ENCODE measurements at regions not wholly inside any gene's neighbourhood (a gene's known extent, or its start where the extent isn't known, plus 50 kb on each side); places are given as distances from the start of the nearest gene placed in this dataset.
"Not testable (repeated sequence)": the region's sequence is repeated elsewhere in the genome, so short reads cannot be mapped to it uniquely, and the experiment has no call there.

DNA sequence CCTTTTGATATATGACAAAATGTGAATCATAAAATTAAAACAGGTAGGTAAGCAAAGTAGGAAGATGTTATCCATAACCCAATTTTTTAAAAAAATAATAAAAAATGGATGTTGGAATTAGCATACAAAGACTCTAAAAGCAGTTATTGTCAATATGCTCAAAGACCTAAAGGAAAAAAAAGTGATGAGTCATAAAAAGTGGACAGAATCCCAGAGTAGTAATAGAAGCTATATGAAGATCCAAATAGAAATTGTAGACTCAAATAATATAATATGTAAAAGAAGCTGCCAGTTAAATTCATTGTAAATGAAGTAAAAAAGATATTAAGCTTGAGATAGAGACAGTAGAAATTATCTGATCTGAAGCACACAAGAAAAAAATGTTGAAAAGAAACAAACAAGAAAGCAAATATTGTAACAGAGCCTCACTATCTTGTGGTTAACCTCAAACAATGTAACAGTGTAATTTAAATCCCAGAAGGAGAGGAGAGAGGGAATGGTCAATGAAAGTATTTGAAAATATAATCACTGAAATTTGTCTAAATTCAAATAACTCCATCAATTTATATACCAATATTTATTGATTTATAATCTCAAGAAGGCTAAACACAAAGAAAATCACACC, 773.4 kb upstream of the RAG2 start:
- no peak for DNase-seq (ENCODE audit: low spot score)

- no peak for DNase-seq (ENCODE audit: low spot score)
Observed at GRCh38 chr11:37370817-37371216, 772.8 kb upstream of the RAG2 start.

- no peak for DNase-seq (ENCODE audit: low spot score)
Observed at GRCh38 chr11:37364246-37364839, 766.3 kb upstream of the RAG2 start.

- DNase-seq (ENCODE audit: low spot score), result no peak
Observed at GRCh38 chr11:37353192-37353591, 755.2 kb upstream of the RAG2 start.

DNA sequence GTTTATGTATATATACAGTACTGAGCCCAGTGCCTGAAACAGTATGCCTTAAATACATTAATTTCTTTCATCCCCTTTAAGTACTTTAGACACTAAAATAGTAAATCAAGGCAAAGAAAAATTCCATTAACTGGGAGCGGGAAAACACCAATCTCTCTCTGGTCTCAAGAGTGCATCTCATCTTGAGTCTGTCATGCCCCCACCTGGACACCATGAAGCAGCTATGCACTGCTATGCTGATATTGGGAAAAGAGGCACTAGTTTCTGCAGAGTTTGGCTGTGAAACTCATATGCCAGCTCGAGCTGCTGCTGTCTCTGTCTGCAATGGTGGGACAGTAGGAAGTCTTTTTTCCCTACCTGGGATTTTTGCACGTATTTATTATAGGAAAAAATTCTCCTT, 754.4 kb upstream of the RAG2 start:
- DNase-seq (ENCODE audit: low spot score), result no peak

DNA sequence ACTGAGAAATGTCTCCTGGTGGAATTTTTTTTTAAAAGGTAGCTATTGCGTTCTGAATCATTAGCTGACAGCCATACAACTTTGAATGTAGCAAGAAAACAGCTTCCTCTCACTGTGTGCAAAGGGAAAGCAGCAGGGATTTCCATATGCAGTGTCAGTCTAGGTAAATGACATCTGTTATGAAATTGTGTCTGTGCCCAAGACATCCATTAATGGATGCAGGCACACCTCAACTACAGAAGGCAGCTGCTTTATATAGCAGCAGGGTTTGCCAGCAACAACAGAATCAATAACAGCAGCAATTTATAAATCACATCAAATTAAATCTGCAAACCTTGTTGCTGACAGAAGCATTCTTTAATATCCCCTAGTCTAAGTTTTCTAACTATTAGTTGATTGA, 745.3 kb upstream of the RAG2 start:
- DNase-seq (ENCODE audit: low spot score), result no peak

DNA sequence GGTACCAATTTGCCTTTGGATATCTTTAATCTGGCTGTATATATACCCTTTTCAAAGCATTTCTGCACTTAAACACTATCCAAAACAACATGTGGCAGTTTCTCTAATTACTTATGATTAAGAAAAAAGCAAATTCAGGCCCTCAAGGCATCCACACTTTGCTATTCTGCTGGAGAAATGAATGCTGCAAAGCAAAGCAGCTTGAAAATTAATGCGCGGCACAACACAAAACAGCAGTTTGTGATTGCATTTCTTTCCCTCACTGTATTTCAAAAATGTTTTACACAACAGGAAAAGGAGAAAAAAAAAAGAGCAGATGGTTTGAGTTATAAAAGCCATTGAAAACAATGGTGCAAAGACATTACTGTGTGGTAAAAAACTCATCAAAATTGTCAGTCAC, 738.4 kb upstream of the RAG2 start:
- DNase-seq (ENCODE audit: low spot score), result no peak

GRCh38 chr11:37333345-37333744, 735.3 kb upstream of the RAG2 start:
- no peak for DNase-seq (ENCODE audit: low spot score)

DNA sequence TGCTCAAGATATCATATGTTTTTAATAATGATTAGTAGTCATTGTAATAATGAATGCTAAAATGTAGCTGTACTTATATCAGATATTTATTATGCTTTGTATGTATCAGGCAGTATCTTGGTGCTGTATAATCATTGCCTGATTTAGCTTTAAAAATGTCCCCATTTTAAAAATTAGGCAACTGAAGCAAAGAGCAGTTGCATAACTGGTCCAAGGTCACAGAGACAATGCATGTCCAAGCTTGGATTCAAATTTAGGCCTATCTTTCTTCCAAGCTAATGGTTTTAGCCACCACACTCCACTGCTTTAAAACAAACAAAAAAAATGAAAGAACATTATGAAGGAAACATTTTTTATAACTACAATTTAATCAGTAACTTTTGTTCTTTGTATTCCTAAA, 725.8 kb upstream of the RAG2 start:
- DNase-seq (ENCODE audit: low spot score), result no peak

DNA sequence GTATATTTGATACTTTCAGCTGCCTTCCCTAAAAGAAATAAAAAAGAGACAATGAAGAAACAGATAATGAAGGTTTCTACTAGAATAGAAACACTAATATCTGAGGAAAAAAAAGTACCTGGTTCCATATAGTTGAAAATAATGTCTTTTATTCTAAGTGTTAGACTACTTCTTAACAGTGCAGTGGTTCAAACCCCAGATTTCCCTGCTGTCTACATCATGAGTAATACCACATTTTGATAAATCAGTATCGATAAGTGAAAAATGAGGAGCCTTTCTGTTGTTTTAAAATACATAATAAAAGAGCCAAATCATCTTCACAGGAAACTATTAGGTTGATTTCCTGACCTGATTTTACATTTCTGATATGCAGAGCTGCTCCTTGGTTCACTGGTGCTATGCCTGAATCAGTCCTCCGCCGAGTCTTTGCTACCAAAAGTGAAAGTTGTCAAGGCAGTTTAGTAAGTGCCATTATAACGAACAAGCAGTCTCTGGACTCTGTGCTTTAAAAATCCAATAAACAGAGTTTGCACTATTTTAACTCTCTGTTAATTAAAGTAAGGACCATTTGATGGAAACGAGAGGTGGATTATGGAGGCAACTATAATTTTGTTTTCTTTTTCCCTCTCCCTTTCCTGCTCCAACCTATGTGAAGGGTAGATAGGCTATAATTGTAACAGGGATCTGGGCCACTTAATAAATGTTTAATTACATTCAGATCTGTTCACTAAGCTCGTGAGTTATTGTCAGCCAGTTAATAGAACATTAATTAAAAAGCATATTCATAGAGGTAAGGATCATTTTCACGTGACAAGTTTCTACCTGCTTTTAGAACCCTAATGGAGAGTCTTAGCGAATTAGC, 724.5 kb upstream of the RAG2 start:
- no peak for DNase-seq (ENCODE audit: low spot score)

DNA sequence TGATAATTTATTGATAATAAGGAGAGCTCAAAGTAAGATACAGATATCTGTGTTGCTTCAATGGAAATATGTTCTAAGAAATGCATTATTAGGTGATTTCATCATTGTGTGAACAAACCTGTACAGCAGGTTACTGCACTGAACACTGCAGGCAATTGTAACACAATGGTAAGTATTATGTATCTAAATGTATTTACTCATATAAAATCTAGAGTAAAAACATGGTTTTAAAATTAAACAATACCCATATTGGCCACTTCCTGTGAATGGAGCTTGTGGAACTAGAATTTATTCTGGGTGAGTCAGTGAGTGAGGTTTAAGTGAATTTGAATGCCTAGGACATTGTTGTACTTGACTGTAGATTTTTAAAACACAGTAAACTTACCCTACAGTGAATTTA, 722.9 kb upstream of the RAG2 start:
- no peak for DNase-seq (ENCODE audit: low spot score)

DNA sequence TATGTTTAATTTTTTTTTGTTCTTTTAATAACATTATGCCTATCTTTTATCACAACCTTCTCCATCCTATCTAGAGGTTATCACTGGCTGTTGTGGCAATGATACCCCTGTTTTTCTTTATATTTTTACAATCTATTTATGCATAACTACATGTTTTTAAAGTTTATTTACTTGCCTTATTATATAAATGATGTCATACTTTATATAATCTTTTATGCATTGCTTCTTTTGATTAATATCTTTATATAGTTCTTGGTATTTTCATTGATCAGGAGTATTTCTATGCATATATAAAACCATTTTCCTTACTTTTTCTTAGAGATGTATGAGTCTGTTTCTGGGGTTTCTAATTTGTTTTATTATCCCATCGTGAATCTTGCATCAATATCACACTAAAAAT, 719.8 kb upstream of the RAG2 start:
- DNase-seq (ENCODE audit: low spot score), result no peak

GRCh38 chr11:37313266-37313665, 715.2 kb upstream of the RAG2 start:
- DNase-seq (ENCODE audit: low spot score), result no peak

GRCh38 chr11:37306563-37306962, 708.5 kb upstream of the RAG2 start:
- DNase-seq (ENCODE audit: low spot score), result no peak

GRCh38 chr11:37301405-37301804, 703.4 kb upstream of the RAG2 start:
- not testable (repeated sequence) for DNase-seq (ENCODE audit: low spot score)

GRCh38 chr11:37298173-37298572, 700.1 kb upstream of the RAG2 start:
- no peak for DNase-seq (ENCODE audit: low spot score)

DNA sequence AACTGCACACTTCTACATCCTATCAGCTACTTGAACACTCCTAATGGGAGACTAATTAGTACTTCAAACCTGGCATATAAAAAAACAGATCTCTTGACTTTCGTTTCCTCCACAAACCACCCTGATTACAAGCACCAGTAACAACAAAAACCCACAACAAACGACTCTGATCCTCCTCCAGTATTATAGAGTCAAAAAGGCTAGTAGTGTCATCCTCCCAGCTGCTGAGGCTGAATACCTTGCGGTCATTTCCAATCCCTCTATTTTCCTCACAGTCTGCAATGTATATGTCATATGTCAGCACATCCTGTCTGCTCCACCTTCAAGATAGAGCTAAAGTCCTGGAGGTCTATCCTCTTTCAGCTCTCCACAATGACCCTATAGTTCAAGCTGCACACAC, 688.9 kb upstream of the RAG2 start:
- no peak for DNase-seq (ENCODE audit: low spot score)

DNA sequence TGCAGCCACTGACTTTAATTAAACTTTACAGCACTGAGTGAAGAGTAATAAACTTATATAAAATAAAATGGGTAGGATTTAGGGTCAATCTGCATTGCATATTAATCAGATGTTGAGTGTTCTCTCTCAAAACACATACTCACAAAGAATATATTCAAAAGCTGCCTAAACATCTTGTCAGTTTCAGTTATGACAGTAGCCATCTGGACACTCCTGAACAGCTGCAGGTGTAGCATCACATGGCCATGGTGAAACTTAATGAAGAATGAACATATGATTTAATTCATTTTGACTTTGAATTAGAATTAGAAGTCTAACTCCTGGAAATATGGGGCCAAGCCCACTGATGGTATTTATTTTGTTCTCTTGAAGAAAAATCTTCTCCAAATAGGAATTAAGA, 684.3 kb upstream of the RAG2 start:
- no peak for DNase-seq (ENCODE audit: low spot score)

GRCh38 chr11:37280200-37280599, 682.2 kb upstream of the RAG2 start:
- no peak for DNase-seq (ENCODE audit: low spot score)

- DNase-seq (ENCODE audit: low spot score), result no peak
Observed at GRCh38 chr11:37277896-37278465, 679.9 kb upstream of the RAG2 start.

DNA sequence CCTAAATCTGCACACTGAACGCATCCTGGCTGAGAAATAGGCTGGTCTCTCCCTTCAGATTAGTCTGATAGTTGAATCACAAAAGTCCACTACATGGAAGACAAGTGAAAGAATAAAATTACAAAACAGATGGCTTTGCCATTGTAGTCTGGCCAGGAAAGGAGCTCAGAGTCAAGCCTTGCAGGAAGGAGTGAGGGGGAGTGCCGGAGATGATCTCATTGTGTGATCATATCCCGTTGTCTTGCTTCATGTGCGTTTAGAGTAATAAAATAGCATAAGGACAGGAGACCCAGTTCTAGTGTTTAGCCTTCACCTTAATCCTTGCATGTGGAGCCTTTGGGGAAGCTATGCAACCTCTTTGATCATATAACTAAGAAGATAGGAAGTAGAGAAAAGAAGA, 666.7 kb upstream of the RAG2 start:
- DNase-seq (ENCODE audit: low spot score), result no peak

DNA sequence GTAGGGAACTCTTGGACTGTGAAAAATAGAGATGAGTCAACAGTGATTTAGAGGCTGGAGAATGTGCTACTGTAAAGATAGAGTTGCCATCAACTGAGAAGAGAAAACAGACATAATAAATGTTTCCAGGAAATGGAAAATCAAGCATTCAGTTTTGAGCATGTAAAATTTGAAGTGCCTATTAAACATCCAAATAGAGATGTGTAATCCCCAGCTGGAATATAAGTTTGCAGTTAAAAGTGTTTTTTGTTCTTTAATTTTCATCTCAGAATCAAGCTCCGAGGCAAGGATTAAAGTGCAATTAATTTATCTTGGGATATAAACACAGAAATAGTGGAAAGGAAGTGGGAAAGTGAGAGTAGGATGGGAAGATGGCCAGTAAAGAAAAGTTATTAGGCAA, 666.0 kb upstream of the RAG2 start:
- DNase-seq (ENCODE audit: low spot score), result no peak
